Endodermal cell (in vitro differentiated cells): ENCODE measurements at regions not wholly inside any gene's neighbourhood (a gene's known extent, or its start where the extent isn't known, plus 50 kb on each side); places are given as distances from the start of the nearest gene placed in this dataset.

ENCODE experiments used
- DNase-seq: peaks from one replicate; pipeline ENCODE4 v3.0.0-alpha.2; 2017
- H3K27ac ChIP-seq: 2 replicates; pipeline ENCODE4 v1.5.1; 2013; ENCODE audit warnings: mild to moderate bottlenecking, low read depth, low read length, moderate library complexity
- H3K27me3 ChIP-seq: 2 replicates; pipeline ENCODE4 v1.6.1; 2013; ENCODE audit warnings: mild to moderate bottlenecking, low read length, moderate library complexity; ENCODE audit not compliant: insufficient read depth, control insufficient read depth, poor library complexity, severe bottlenecking
- H3K36me3 ChIP-seq: 2 replicates; pipeline ENCODE4 v1.7.0; 2013; ENCODE audit warnings: mild to moderate bottlenecking, low read length, moderate library complexity; ENCODE audit not compliant: control insufficient read depth, insufficient read depth
- H3K4me1 ChIP-seq: one replicate; pipeline ENCODE4 v1.7.0; 2013; ENCODE audit warnings: low read length; ENCODE audit not compliant: control insufficient read depth, insufficient read depth
- H3K4me3 ChIP-seq: 2 replicates; pipeline ENCODE4 v1.5.1; 2013; ENCODE audit warnings: mild to moderate bottlenecking, low read length, moderate library complexity
- H3K9ac ChIP-seq: 2 replicates; pipeline ENCODE4 v1.6.1; 2013; ENCODE audit warnings: mild to moderate bottlenecking, low read length, moderate library complexity; ENCODE audit not compliant: poor library complexity, severe bottlenecking; ENCODE audit errors: extremely low read depth
- H3K9me3 ChIP-seq: 2 replicates; pipeline ENCODE4 v1.6.1; 2013; ENCODE audit warnings: mild to moderate bottlenecking, low read length, moderate library complexity; ENCODE audit not compliant: control insufficient read depth
- H3K27ac Mint-ChIP-seq: 2 replicates; pipeline ENCODE4 v1.8.0; 2020; ENCODE audit warnings: mixed read lengths
- H3K27me3 Mint-ChIP-seq: 2 replicates; pipeline ENCODE4 v1.8.0; 2021; ENCODE audit warnings: mild to moderate bottlenecking, mixed read lengths; ENCODE audit not compliant: insufficient read depth
- H3K36me3 Mint-ChIP-seq: 2 replicates; pipeline ENCODE4 v1.8.0; 2020; ENCODE audit warnings: low read depth, mixed read lengths
- H3K4me1 Mint-ChIP-seq: 2 replicates; pipeline ENCODE4 v1.8.0; 2020; ENCODE audit warnings: mixed read lengths
- H3K4me3 Mint-ChIP-seq: 2 replicates; pipeline ENCODE4 v1.8.0; 2020; ENCODE audit warnings: mild to moderate bottlenecking, moderate library complexity, mixed read lengths
- H3K9me3 Mint-ChIP-seq: 2 replicates; pipeline ENCODE4 v1.8.0; 2020; ENCODE audit warnings: mild to moderate bottlenecking, mixed read lengths
- WGBS, 2 experiments: methylation state at CpG; one replicate each; pipeline versions ENCODE4 v1.1.5 to v1.1.7; 2013; ENCODE audit warnings: missing lambda C conversion rate in 2 of 2, mixed read lengths in 1 of 2; ENCODE audit not compliant: insufficient coverage in 1 of 2, insufficient read length in 1 of 2; 5-methylcytosine and 5-hydroxymethylcytosine counted together
- TF ChIP-seq, protein P1 (sequence below): fragments of 200-600 bp; sonication (generic); conservative IDR thresholded peaks from 2 replicates; pipeline ENCODE4 v1.5.0; 2021; ENCODE audit warnings: antibody characterized with exemption, mild to moderate bottlenecking

DNA sequence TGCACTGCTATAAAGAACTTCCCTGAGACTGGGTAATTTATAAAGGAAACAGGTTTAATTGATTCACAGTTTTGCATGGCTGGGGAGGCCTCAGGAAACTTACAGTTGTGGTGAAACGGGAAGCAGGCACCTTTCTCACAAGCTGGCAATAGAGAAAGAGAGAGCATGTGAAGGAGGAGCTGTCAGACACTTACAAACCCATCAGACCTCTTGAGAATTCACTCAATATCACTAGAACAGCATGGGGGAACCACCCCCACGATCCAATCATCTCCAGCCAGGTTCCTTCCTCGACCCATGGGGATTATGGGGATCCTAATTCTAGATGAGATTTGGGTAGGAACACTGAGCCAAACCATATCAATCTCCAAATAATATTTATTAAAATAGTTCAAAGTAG, 729.2 kb upstream of the DDX18 start:
- H3K27ac ChIP-seq = peak overlapping the region; percentile 18
- Mint-ChIP-seq H3K9me3 (no peaks in the 10 kb centered on the region), H3K4me1 (peaks cover 18% of the 10 kb centered on the region), H3K27me3 (no peaks in the 10 kb centered on the region), H3K27ac (no peak overlapping the region), H3K4me3 (no peak overlapping the region), H3K36me3 (no peaks in the 10 kb centered on the region)
- WGBS, 2 experiments = 40% methylated on average over 3 of the region's 3 CpGs; no CpG with 5 or more reads in 1 of the 2 experiments
- no peaks in the 10 kb centered on the region for H3K4me1 ChIP-seq
- H3K36me3 ChIP-seq = no peaks in the 10 kb centered on the region
- DNase-seq = no peak
- no peak overlapping the region for H3K9ac ChIP-seq
- TF ChIP-seq, protein P1, sequence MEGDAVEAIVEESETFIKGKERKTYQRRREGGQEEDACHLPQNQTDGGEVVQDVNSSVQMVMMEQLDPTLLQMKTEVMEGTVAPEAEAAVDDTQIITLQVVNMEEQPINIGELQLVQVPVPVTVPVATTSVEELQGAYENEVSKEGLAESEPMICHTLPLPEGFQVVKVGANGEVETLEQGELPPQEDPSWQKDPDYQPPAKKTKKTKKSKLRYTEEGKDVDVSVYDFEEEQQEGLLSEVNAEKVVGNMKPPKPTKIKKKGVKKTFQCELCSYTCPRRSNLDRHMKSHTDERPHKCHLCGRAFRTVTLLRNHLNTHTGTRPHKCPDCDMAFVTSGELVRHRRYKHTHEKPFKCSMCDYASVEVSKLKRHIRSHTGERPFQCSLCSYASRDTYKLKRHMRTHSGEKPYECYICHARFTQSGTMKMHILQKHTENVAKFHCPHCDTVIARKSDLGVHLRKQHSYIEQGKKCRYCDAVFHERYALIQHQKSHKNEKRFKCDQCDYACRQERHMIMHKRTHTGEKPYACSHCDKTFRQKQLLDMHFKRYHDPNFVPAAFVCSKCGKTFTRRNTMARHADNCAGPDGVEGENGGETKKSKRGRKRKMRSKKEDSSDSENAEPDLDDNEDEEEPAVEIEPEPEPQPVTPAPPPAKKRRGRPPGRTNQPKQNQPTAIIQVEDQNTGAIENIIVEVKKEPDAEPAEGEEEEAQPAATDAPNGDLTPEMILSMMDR = no peak
- no peaks in the 10 kb centered on the region for H3K9me3 ChIP-seq
- H3K4me3 ChIP-seq = no peak overlapping the region
- no peaks in the 10 kb centered on the region for H3K27me3 ChIP-seq

DNA sequence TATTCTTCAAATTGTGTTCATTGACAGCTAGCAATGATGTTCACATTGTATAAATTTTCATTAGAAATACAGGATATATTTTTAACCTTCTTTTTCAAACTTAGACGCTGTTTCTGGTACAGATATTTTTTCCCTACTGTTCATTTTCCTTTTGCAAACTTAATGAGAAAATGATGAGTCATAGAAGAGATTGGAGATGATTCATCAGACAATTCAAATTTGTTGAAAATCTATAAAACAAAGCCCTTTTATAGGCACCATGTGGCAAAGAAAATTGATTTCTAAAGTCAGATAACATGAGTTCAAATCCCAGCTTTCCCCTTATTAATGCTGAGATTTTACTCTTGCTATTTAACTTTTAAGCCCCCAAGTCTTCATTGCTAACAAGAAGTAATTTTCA, 728.8 kb upstream of the DDX18 start:
- Histone ChIP-seq H3K4me1 (no peaks in the 10 kb centered on the region), H3K36me3 (no peaks in the 10 kb centered on the region), H3K9me3 (no peaks in the 10 kb centered on the region), H3K4me3 (no peak overlapping the region), H3K9ac (no peak overlapping the region), H3K27me3 (no peaks in the 10 kb centered on the region), H3K27ac (peak overlapping the region; percentile 95)
- Mint-ChIP-seq H3K36me3 (no peaks in the 10 kb centered on the region), H3K4me3 (no peak overlapping the region), H3K27me3 (no peaks in the 10 kb centered on the region), H3K9me3 (no peaks in the 10 kb centered on the region), H3K27ac (no peak overlapping the region), H3K4me1 (peaks cover 18% of the 10 kb centered on the region)
- TF ChIP-seq, protein P1 = no peak
- no peak for DNase-seq
- 100% methylated on average over 1 of the region's 1 CpG; no CpG with 5 or more reads in 1 of the 2 experiments for WGBS, 2 experiments

DNA sequence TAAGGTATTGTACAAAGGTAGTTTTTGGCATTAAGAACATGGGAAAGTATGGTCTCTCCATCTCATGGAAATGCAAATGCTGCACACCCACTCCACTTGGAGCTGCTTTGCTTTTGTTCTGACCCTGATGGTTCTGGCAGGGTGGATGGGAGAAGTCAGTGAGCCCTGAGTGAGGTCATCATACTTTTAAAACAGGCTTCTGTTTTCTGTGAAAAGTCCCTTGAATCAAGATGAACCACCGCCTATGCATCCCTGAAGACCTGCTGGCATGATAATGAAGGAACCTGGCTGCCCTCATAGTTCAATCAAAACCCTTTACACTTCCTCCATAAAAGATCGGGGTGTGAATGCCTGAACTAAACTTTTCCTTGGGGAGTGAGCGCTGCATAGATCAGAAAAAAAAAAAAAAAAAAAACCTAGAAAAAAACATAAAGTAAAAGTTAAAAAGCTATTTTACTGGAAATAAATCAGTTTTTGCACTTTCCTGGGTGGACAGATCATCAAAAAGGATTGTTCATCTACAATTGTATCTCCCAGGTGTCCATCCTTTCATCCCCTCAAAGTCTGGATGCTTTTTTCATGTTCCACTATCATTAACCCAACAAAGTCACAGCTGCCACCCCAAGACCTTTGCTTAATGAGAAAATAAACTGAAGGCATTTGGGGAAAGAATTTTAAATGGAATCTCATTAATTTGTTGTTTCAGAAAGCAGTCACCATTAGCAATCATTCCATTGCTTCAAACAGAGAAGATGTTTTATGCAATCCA, 728.1 kb upstream of the DDX18 start:
- Mint-ChIP-seq H3K9me3 (no peaks in the 10 kb centered on the region), H3K4me3 (no peak overlapping the region), H3K27me3 (no peaks in the 10 kb centered on the region), H3K36me3 (no peaks in the 10 kb centered on the region), H3K27ac (no peak overlapping the region), H3K4me1 (peaks cover 18% of the 10 kb centered on the region)
- Histone ChIP-seq H3K27me3 (no peaks in the 10 kb centered on the region), H3K9me3 (no peaks in the 10 kb centered on the region), H3K9ac (no peak overlapping the region), H3K36me3 (no peaks in the 10 kb centered on the region), H3K4me3 (no peak overlapping the region), H3K27ac (peak overlapping the region; percentile 95), H3K4me1 (no peaks in the 10 kb centered on the region)
- TF ChIP-seq, protein P1 = no peak
- no peak for DNase-seq
- 76% methylated on average over 3 of the region's 3 CpGs; no CpG with 5 or more reads in 1 of the 2 experiments for WGBS, 2 experiments
